RWPE1 (cell line): ENCODE measurements at regions not wholly inside any gene's neighbourhood (a gene's known extent, or its start where the extent isn't known, plus 50 kb on each side); places are given as distances from the start of the nearest gene placed in this dataset.

Experiments used
- CTCF ChIA-PET: fragments of 350-600 bp; sonication (Branson Sonifier 250); formaldehyde crosslinking; extraction: SDS; loops from one replicate; lab custom pipeline; 2021; lab: Yijun Ruan, JAX
- POLR2A ChIA-PET: fragments of 400-600 bp; formaldehyde crosslinking; extraction: SDS; loops from one replicate; lab custom pipeline; 2020; ENCODE audit warnings: antibody characterized with exemption; ENCODE audit not compliant: low non-redundant PET; lab: Yijun Ruan, JAX
- DNase-seq: peaks from one replicate; pipeline ENCODE4 v3.0.0; 2012; ENCODE audit warnings: low spot score
- H3K27ac ChIP-seq: fragments of 450-650 bp; 2 replicates; pipeline ENCODE4 v1.5.1; 2017
- TF ChIP-seq, protein P1 (sequence below): fragments of 450-650 bp; conservative IDR thresholded peaks from 2 replicates; pipeline ENCODE4 v1.5.1; 2017; ENCODE audit warnings: low read depth, mild to moderate bottlenecking

DNA sequence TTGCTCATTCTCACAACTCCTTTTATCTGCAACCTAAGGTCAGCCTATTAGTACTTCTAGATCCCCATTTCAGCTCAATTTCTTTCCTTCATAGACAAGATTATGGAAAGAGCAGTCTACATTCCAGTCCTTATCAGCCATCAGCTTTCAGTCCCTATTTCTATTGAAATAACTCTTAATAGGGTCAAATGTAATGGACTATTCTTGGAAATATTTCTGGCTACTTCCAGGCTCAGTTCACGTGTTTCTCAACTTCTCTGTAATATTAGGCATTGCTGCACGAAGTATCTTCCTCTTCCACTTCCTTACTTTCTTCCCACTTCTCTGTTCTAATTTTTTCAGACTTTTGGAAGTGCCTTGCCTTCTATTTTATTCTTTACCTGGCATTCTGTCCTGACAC, 232.9 kb upstream of the USP25 start:
- no peak overlapping the region for H3K27ac ChIP-seq
- CTCF ChIA-PET, result interaction anchor here (0.6 to 0.7 kb wide), 2 partner anchors 15 to 36 kb away, joined by 4 to 6 read pairs; no protein-coding TSS in a partner anchor
- POLR2A ChIA-PET, result no interaction called here
- DNase-seq, result no peak
- TF ChIP-seq, protein P1, sequence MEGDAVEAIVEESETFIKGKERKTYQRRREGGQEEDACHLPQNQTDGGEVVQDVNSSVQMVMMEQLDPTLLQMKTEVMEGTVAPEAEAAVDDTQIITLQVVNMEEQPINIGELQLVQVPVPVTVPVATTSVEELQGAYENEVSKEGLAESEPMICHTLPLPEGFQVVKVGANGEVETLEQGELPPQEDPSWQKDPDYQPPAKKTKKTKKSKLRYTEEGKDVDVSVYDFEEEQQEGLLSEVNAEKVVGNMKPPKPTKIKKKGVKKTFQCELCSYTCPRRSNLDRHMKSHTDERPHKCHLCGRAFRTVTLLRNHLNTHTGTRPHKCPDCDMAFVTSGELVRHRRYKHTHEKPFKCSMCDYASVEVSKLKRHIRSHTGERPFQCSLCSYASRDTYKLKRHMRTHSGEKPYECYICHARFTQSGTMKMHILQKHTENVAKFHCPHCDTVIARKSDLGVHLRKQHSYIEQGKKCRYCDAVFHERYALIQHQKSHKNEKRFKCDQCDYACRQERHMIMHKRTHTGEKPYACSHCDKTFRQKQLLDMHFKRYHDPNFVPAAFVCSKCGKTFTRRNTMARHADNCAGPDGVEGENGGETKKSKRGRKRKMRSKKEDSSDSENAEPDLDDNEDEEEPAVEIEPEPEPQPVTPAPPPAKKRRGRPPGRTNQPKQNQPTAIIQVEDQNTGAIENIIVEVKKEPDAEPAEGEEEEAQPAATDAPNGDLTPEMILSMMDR, result no peak

DNA sequence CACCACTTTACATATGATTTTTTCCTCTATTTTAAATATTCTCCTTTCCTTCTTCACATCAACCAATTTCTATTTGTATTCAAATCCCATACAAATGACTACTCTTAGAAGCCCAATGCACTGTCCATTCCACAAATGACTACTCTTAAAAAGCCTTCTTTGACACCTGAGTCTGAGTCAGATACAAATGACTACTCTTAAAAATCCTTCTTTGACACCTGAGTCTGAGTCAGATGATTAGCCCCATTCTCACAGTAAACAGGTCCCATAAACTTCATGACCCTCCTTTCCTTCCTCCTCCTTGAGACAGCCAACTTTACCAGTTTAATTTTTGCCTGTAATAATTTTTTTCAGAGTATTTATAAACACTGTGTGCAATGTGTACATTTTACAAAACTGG, 231.3 kb upstream of the USP25 start:
- H3K27ac ChIP-seq, result no peak overlapping the region
- peak; percentile 27 for DNase-seq
- CTCF ChIA-PET, result interaction anchor here (1.0 kb wide), 1 partner anchor 323 kb away, joined by 3 read pairs; no protein-coding TSS in a partner anchor
- TF ChIP-seq, protein P1, result no peak
- POLR2A ChIA-PET, result no interaction called here

DNA sequence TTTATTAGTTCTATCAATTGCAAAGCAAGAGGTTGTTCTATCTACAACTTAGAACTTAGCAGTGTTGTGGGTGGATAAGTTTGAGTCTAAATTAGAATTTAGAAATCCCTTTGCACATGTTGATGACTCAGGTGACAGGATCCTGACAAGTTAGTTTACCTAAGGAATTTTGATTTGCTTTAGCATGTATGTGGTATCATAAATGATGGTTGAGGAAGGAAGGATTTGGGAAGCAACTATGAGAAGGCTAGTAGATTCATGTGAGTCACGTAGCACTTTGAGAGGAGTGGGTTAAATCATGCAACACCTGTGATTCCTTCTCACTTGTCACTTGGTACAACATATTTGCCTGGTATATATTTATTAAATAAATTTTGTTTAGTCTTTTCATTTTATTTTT, 223.7 kb upstream of the USP25 start:
- POLR2A ChIA-PET, result no interaction called here
- TF ChIP-seq, protein P1, result no peak
- CTCF ChIA-PET, result no interaction called here
- H3K27ac ChIP-seq, result no peak overlapping the region
- no peak for DNase-seq

GRCh38 chr21:15508554-15508953, 221.2 kb upstream of the USP25 start:
- H3K27ac ChIP-seq, result no peak overlapping the region
- TF ChIP-seq, protein P1, result no peak
- no peak for DNase-seq
- POLR2A ChIA-PET, result no interaction called here
- CTCF ChIA-PET, result no interaction called here

DNA sequence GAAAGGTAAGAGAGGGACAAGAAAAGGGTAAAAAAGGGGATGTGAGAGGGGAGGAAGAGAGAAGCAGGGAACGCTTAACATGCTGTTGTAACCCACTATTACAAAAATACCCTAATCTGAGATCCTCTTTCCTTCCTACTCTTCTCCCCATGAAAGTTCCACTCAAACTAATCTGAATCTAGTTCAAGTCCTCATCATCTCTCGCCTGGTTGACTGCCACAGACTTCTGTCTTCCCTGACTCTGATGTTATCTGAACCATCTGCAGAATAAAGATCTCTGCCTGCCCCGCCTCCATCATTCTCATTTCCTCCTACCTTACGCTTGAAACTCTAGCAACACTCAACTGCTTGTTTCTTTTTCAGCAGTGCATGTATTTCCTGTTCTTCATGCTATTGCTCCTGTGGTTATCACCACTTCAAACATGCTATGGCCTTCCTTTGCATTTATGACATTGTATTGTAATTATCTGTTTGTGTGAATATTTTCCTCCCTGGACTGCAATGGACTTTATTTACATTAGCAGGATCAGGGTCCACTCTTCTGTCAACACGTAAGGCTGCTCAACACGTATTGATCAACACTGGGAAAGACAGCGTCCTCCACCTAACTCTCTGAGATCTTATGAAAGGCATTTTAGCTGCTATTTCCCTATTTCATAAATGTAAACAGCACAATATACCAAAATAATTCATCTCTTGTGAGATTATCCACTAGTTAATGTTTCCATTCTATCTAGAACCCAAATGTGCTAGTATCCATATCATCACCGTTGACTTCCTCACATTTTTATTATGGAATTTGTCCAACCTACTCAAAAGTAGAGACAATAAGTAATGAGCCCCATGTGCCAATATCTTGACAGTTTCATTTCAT, 215.5 kb upstream of the USP25 start:
- TF ChIP-seq, protein P1, result no peak
- CTCF ChIA-PET, result no interaction called here
- POLR2A ChIA-PET, result no interaction called here
- no peak for DNase-seq
- H3K27ac ChIP-seq, result no peak overlapping the region

- POLR2A ChIA-PET, result no interaction called here
- H3K27ac ChIP-seq, result no peak overlapping the region
- TF ChIP-seq, protein P1, result no peak
- DNase-seq, result no peak
- CTCF ChIA-PET, result no interaction called here
These were observed 213.9 kb upstream of the USP25 start for GRCh38 chr21:15515908-15516307.
